Large intestine (tissue), 3 donors: ENCODE measurements at regions not wholly inside any gene's neighbourhood (a gene's known extent, or its start where the extent isn't known, plus 50 kb on each side); places are given as distances from the start of the nearest gene placed in this dataset.

Source experiments
- DNase-seq, 2 donors: peaks; one replicate each; pipeline versions ENCODE4 v3.0.0 to v3.0.0-alpha.2; 2013
- H3K27ac ChIP-seq: one replicate; pipeline ENCODE4 v1.5.1; 2013; ENCODE audit warnings: low read length
- H3K27me3 ChIP-seq: 2 replicates; pipeline ENCODE4 v1.6.1; 2013; ENCODE audit warnings: low read length; ENCODE audit not compliant: control insufficient read depth, insufficient read depth
- H3K36me3 ChIP-seq: 2 replicates; pipeline ENCODE4 v1.6.1; 2013; ENCODE audit warnings: low read length; ENCODE audit not compliant: control insufficient read depth, insufficient read depth
- H3K4me1 ChIP-seq: one replicate; pipeline ENCODE4 v1.6.1; 2013; ENCODE audit warnings: low read length; ENCODE audit not compliant: control insufficient read depth, insufficient read depth
- H3K4me3 ChIP-seq: one replicate; pipeline ENCODE4 v1.5.1; 2013; ENCODE audit warnings: low read length
- H3K9me3 ChIP-seq: one replicate; pipeline ENCODE4 v1.6.1; 2013; ENCODE audit warnings: mild to moderate bottlenecking, low read depth, low read length, moderate library complexity; ENCODE audit not compliant: control insufficient read depth
- WGBS: methylation state at CpG from one replicate; pipeline ENCODE4 v1.1.5; 2013; ENCODE audit warnings: low lambda C conversion rate; ENCODE audit not compliant: insufficient coverage; 5-methylcytosine and 5-hydroxymethylcytosine counted together

- Histone ChIP-seq H3K4me1 (no peaks in the 10 kb centered on the region), H3K27me3 (peaks cover 56% of the 10 kb centered on the region), H3K36me3 (no peaks in the 10 kb centered on the region), H3K27ac (no peak overlapping the region), H3K4me3 (no peak overlapping the region), H3K9me3 (no peaks in the 10 kb centered on the region)
- no peak for DNase-seq
- 100% methylated on average over 1 of the region's 1 CpG for WGBS
Observed at GRCh38 chr3:44020143-44020542, 221.5 kb upstream of the TOPAZ1 start.

- Histone ChIP-seq H3K27me3 (peaks cover 56% of the 10 kb centered on the region), H3K4me1 (no peaks in the 10 kb centered on the region), H3K36me3 (no peaks in the 10 kb centered on the region), H3K27ac (no peak overlapping the region), H3K9me3 (no peaks in the 10 kb centered on the region), H3K4me3 (no peak overlapping the region)
- no peak for DNase-seq
- 0% methylated on average over 1 of the region's 53 CpGs for WGBS
Observed at GRCh38 chr3:44021651-44022594, 219.8 kb upstream of the TOPAZ1 start.

- H3K4me3 ChIP-seq = no peak overlapping the region
- peaks cover 56% of the 10 kb centered on the region for H3K27me3 ChIP-seq
- no peak for DNase-seq
- H3K36me3 ChIP-seq = no peaks in the 10 kb centered on the region
- no peaks in the 10 kb centered on the region for H3K9me3 ChIP-seq
- WGBS = 75% methylated on average over 4 of the region's 11 CpGs
- no peaks in the 10 kb centered on the region for H3K4me1 ChIP-seq
- no peak overlapping the region for H3K27ac ChIP-seq
Observed at GRCh38 chr3:44023961-44024593, 217.6 kb upstream of the TOPAZ1 start.

GRCh38 chr3:44026220-44026865 is 215.3 kb upstream of the TOPAZ1 start:
- WGBS = no CpG with 5 or more reads among the region's 5 CpGs

GRCh38 chr3:44029100-44029499 is 212.6 kb upstream of the TOPAZ1 start:
- no CpG with 5 or more reads among the region's 2 CpGs for WGBS
- DNase-seq = no peak

More at GRCh38 chr3:44026220-44026865, 215.3 kb upstream of the TOPAZ1 start:
- no peak overlapping the region for H3K4me3 ChIP-seq
- H3K27me3 ChIP-seq = peaks cover 44% of the 10 kb centered on the region
- no peaks in the 10 kb centered on the region for H3K36me3 ChIP-seq
- H3K9me3 ChIP-seq = no peaks in the 10 kb centered on the region
- no peak overlapping the region for H3K27ac ChIP-seq
- DNase-seq = no peak
- no peaks in the 10 kb centered on the region for H3K4me1 ChIP-seq

GRCh38 chr3:44030285-44030684 is 211.4 kb upstream of the TOPAZ1 start:
- WGBS = 71% methylated on average over 4 of the region's 7 CpGs
- Histone ChIP-seq H3K4me1 (no peaks in the 10 kb centered on the region), H3K27ac (no peak overlapping the region), H3K9me3 (no peaks in the 10 kb centered on the region), H3K4me3 (no peak overlapping the region), H3K36me3 (no peaks in the 10 kb centered on the region), H3K27me3 (peaks cover 38% of the 10 kb centered on the region)
- no peak for DNase-seq

More at GRCh38 chr3:44029100-44029499, 212.6 kb upstream of the TOPAZ1 start:
- no peaks in the 10 kb centered on the region for H3K9me3 ChIP-seq
- H3K36me3 ChIP-seq = no peaks in the 10 kb centered on the region
- no peak overlapping the region for H3K4me3 ChIP-seq
- H3K27ac ChIP-seq = no peak overlapping the region
- peaks cover 37% of the 10 kb centered on the region for H3K27me3 ChIP-seq
- no peaks in the 10 kb centered on the region for H3K4me1 ChIP-seq

GRCh38 chr3:44030687-44031305 is 210.9 kb upstream of the TOPAZ1 start:
- Histone ChIP-seq H3K4me1 (no peaks in the 10 kb centered on the region), H3K36me3 (no peaks in the 10 kb centered on the region), H3K9me3 (no peaks in the 10 kb centered on the region), H3K4me3 (no peak overlapping the region), H3K27me3 (peaks cover 38% of the 10 kb centered on the region), H3K27ac (no peak overlapping the region)
- WGBS = no CpG with 5 or more reads among the region's 1 CpG
- no peak for DNase-seq

GRCh38 chr3:44031387-44032380 is 210.0 kb upstream of the TOPAZ1 start:
- no peak for DNase-seq

GRCh38 chr3:44032487-44032886 is 209.2 kb upstream of the TOPAZ1 start:
- Histone ChIP-seq H3K4me1 (no peaks in the 10 kb centered on the region), H3K27me3 (peaks cover 34% of the 10 kb centered on the region), H3K36me3 (no peaks in the 10 kb centered on the region), H3K9me3 (no peaks in the 10 kb centered on the region), H3K27ac (no peak overlapping the region), H3K4me3 (no peak overlapping the region)
- DNase-seq = no peak
- WGBS = no CpG with 5 or more reads among the region's 3 CpGs

More at GRCh38 chr3:44031387-44032380, 210.0 kb upstream of the TOPAZ1 start:
- Histone ChIP-seq H3K9me3 (no peaks in the 10 kb centered on the region), H3K27me3 (peaks cover 35% of the 10 kb centered on the region), H3K4me3 (no peak overlapping the region), H3K4me1 (no peaks in the 10 kb centered on the region), H3K27ac (no peak overlapping the region), H3K36me3 (no peaks in the 10 kb centered on the region)
- WGBS = 67% methylated on average over 3 of the region's 16 CpGs
